Peyer's patch (tissue), 4 donors: ENCODE measurements at regions not wholly inside any gene's neighbourhood (a gene's known extent, or its start where the extent isn't known, plus 50 kb on each side); places are given as distances from the start of the nearest gene placed in this dataset.

ENCODE experiments used
- DNase-seq, 3 donors: peaks; one replicate each; pipeline ENCODE4 v3.0.0-alpha.2; 2017 to 2019
- H3K27ac ChIP-seq, 4 donors: fragments of 200-600 bp; sonication (generic); one replicate each; pipeline ENCODE4 v1.5.1; 2016 to 2019
- H3K27me3 ChIP-seq, 2 donors: fragments of 200-600 bp; sonication (generic); one replicate each; pipeline ENCODE4 v1.5.1; 2019
- H3K36me3 ChIP-seq, 3 donors: fragments of 200-600 bp; sonication (generic); one replicate each; pipeline ENCODE4 v1.5.1; 2016 to 2019
- H3K4me1 ChIP-seq, 4 donors: fragments of 200-600 bp; sonication (generic); one replicate each; pipeline ENCODE4 v1.5.1; 2016 to 2019
- H3K4me3 ChIP-seq, 4 donors: fragments of 200-600 bp; sonication (generic); 1 replicate in 3 of 4; 2 replicates in 1 of 4; pipeline ENCODE4 v1.5.1; 2016 to 2019; ENCODE audit warnings: mild to moderate bottlenecking in 1 of 4
- H3K9me3 ChIP-seq, 4 donors: fragments of 200-600 bp; sonication (generic); one replicate each; pipeline ENCODE4 v1.5.1; 2016 to 2019; ENCODE audit warnings: mild to moderate bottlenecking in 1 of 4
- POLR2A ChIP-seq, 2 donors: fragments of 450-650 bp; IDR thresholded peaks; one replicate each; pipeline ENCODE4 v1.5.1; 2017; ENCODE audit warnings: antibody characterized with exemption in 2 of 2, mild to moderate bottlenecking in 2 of 2, moderate library complexity in 2 of 2
- TF ChIP-seq, protein P1 (sequence below), 6 experiments: fragments of 450-650 bp in 4 of 6; fragments of 200-600 bp in 2 of 6; sonication (generic) in 1 of 6; IDR thresholded peaks; one replicate each; pipeline ENCODE4 v1.5.1; 2017 to 2019; ENCODE audit warnings: antibody characterized with exemption in 6 of 6, mild to moderate bottlenecking in 3 of 6, moderate library complexity in 1 of 6

DNA sequence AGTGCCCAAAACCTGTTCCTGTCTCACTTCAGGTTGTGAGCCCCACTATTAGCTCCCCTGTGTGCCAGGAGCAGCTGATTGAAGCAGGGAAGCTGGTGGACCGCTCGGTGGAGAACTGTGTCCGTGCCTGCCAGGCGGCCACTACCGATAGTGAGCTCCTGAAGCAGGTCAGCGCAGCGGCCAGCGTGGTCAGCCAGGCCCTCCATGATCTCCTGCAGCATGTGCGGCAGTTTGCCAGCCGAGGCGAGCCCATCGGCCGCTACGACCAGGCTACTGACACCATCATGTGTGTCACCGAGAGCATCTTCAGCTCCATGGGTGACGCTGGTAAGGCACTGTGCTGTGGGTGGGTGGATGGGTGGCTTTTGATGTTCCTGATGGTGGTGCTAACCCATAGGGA is 334.1 kb upstream of the TPM1 start:
- Histone ChIP-seq H3K27me3 (no peaks in the 10 kb centered on the region), H3K4me3 (no peak overlapping the region), H3K36me3 (peaks cover 0 to 33% (median 0%) of the 10 kb centered on the region in 3 donors), H3K4me1 (no peaks in the 10 kb centered on the region), H3K27ac (no peak overlapping the region), H3K9me3 (no peaks in the 10 kb centered on the region)
- DNase-seq = no peak
- TF ChIP-seq, protein P1, sequence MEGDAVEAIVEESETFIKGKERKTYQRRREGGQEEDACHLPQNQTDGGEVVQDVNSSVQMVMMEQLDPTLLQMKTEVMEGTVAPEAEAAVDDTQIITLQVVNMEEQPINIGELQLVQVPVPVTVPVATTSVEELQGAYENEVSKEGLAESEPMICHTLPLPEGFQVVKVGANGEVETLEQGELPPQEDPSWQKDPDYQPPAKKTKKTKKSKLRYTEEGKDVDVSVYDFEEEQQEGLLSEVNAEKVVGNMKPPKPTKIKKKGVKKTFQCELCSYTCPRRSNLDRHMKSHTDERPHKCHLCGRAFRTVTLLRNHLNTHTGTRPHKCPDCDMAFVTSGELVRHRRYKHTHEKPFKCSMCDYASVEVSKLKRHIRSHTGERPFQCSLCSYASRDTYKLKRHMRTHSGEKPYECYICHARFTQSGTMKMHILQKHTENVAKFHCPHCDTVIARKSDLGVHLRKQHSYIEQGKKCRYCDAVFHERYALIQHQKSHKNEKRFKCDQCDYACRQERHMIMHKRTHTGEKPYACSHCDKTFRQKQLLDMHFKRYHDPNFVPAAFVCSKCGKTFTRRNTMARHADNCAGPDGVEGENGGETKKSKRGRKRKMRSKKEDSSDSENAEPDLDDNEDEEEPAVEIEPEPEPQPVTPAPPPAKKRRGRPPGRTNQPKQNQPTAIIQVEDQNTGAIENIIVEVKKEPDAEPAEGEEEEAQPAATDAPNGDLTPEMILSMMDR (IDR thresholded peaks at IDR 0.05) = no peak
- no peak for TF ChIP-seq POLR2A (IDR thresholded peaks at IDR 0.05)

DNA sequence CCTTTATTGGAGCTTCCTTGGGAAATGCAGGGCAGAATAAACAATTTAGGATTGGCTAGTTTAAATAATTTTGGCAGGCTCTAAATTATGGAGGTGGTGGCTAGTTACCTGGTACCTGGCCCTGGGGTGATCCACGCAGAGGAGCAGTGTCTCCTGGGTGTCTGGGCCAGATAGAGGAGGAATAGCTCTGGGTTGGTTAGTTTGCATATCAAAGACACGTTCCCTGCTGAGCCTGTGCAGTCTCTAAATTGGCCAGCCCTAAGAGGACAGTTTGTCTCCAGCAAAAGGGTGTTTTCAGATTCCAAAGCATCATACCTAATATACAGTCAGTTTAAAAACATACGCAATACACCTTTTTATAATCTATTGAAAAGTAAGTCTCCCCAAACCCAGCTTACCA is 333.3 kb upstream of the TPM1 start:
- Histone ChIP-seq H3K36me3 (peaks cover 0 to 29% (median 0%) of the 10 kb centered on the region in 3 donors), H3K9me3 (no peaks in the 10 kb centered on the region), H3K4me3 (no peak overlapping the region), H3K27ac (no peak overlapping the region), H3K27me3 (no peaks in the 10 kb centered on the region), H3K4me1 (no peaks in the 10 kb centered on the region)
- no peak for TF ChIP-seq POLR2A (IDR thresholded peaks at IDR 0.05)
- TF ChIP-seq, protein P1 (IDR thresholded peaks at IDR 0.05) = no peak
- DNase-seq = no peak

DNA sequence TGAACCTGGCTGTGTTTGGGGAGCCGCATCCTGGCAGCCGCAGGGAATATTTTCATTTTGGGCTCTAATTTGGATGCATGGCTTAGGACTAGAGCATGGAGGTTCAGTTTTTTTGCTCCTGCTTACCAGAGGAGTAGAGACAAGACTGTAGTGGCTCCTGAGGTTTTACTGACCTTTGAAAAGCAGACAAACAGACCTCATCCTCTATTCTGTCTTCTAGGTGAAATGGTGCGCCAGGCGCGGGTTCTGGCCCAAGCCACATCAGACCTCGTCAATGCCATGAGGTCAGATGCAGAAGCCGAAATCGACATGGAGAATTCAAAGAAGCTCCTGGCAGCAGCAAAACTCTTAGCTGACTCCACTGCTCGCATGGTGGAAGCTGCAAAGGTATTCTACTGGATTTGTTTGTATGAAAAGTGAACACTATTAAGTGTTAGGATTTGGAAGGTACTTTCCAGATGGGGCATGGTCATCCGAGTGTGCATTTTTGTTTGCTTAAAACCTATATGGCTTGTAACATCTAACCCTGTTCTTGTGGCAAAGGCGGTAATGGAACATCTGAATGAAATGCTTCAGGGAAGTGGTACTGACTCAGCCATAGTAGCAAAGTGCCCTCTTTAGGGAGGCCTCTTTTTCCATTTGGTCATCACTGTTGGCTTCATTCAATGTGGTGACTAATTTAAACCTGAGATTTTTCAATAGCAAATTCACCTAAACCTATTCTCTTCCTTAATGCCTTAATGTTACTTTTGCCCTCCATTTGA is 330.7 kb upstream of the TPM1 start:
- Histone ChIP-seq H3K9me3 (no peaks in the 10 kb centered on the region), H3K27me3 (no peaks in the 10 kb centered on the region), H3K4me3 (no peak overlapping the region), H3K4me1 (no peaks in the 10 kb centered on the region), H3K36me3 (peaks cover 0 to 37% (median 0%) of the 10 kb centered on the region in 3 donors), H3K27ac (no peak overlapping the region)
- no peak for DNase-seq
- no peak for TF ChIP-seq POLR2A (IDR thresholded peaks at IDR 0.05)
- TF ChIP-seq, protein P1 (IDR thresholded peaks at IDR 0.05) = no peak

DNA sequence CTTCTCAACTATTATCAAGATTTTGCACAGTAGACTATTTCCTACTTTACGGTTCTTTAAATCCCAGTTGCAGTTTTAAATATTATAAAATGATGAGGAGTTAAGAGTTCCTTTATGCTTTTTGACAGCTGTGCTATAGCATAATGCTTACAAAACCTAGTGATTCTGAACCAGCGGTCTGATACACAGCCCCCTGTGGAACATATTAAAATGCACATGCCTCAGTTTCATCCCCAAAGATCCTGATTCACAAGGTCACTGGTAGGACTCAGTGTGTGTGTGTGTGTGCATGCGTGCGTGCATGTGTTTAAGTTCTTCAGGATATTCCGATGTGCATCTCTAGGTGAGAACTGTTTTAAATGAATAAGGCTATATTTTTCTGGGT is 330.1 kb upstream of the TPM1 start:
- no peak overlapping the region for H3K4me3 ChIP-seq
- H3K4me1 ChIP-seq = no peaks in the 10 kb centered on the region
- H3K27ac ChIP-seq = no peak overlapping the region
- TF ChIP-seq, protein P1 (IDR thresholded peaks at IDR 0.05) = no peak
- TF ChIP-seq POLR2A (IDR thresholded peaks at IDR 0.05) = no peak
- H3K9me3 ChIP-seq = no peaks in the 10 kb centered on the region
- H3K27me3 ChIP-seq = no peaks in the 10 kb centered on the region
- H3K36me3 ChIP-seq = peaks cover 0 to 36% (median 0%) of the 10 kb centered on the region in 3 donors
- no peak for DNase-seq

DNA sequence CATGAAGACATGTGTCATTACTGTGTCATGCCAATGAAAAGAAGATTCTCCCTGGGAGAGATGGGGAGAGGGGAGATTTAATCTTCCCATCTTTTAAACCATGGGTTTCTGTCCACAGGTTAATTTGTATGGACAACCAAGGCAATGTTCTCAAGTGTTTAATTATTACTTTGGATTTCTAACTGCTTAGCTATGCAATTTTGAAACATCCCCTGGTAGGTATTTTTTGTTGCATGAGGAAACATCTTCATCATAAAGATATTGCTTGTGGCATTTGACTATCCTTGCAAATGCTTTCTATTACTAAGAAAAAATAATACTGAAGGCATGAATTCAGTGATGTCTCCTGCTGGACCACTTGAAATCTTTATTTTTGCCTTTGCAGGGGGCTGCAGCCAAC is 326.6 kb upstream of the TPM1 start:
- TF ChIP-seq, protein P1 (IDR thresholded peaks at IDR 0.05) = no peak
- no peak for TF ChIP-seq POLR2A (IDR thresholded peaks at IDR 0.05)
- Histone ChIP-seq H3K4me1 (no peaks in the 10 kb centered on the region), H3K27me3 (no peaks in the 10 kb centered on the region), H3K4me3 (no peak overlapping the region), H3K9me3 (no peaks in the 10 kb centered on the region), H3K36me3 (peaks cover 0 to 47% (median 0%) of the 10 kb centered on the region in 3 donors), H3K27ac (no peak overlapping the region)
- no peak for DNase-seq
